Epidermal melanocyte (primary cell): ENCODE measurements at regions not wholly inside any gene's neighbourhood (a gene's known extent, or its start where the extent isn't known, plus 50 kb on each side); places are given as distances from the start of the nearest gene placed in this dataset.
"Not testable (repeated sequence)": the region's sequence is repeated elsewhere in the genome, so short reads cannot be mapped to it uniquely, and the experiment has no call there.

Source experiments
- DNase-seq: peaks from one replicate; pipeline ENCODE4 v3.0.0; 2011; ENCODE audit warnings: low spot score; ENCODE audit not compliant: insufficient read length

GRCh38 chr20:48384147-48384818 is 443.5 kb downstream of the PREX1 start:
- DNase-seq = no peak

GRCh38 chr20:48383252-48383651 is 444.5 kb downstream of the PREX1 start:
- DNase-seq = no peak

GRCh38 chr20:48382304-48382703 is 445.5 kb downstream of the PREX1 start:
- DNase-seq = no peak

- no peak for DNase-seq
These were observed 446.3 kb downstream of the PREX1 start for GRCh38 chr20:48381353-48382120.

GRCh38 chr20:48380661-48381060 is 447.1 kb downstream of the PREX1 start:
- DNase-seq = no peak

GRCh38 chr20:48378976-48379675 is 448.7 kb downstream of the PREX1 start:
- no peak for DNase-seq

GRCh38 chr20:48377940-48378339 is 449.9 kb downstream of the PREX1 start:
- no peak for DNase-seq

- DNase-seq = no peak
These were observed 452.0 kb downstream of the PREX1 start for GRCh38 chr20:48375804-48376203.

GRCh38 chr20:48374991-48375595 is 452.7 kb downstream of the PREX1 start:
- no peak for DNase-seq

GRCh38 chr20:48374031-48374907 is 453.5 kb downstream of the PREX1 start:
- not testable (repeated sequence) for DNase-seq

GRCh38 chr20:48373555-48373934 is 454.3 kb downstream of the PREX1 start:
- no peak for DNase-seq

- not testable (repeated sequence) for DNase-seq
These were observed 454.8 kb downstream of the PREX1 start for GRCh38 chr20:48372851-48373554.

GRCh38 chr20:48371211-48371610 is 456.6 kb downstream of the PREX1 start:
- no peak for DNase-seq

GRCh38 chr20:48368580-48369021 is 459.2 kb downstream of the PREX1 start:
- not testable (repeated sequence) for DNase-seq

GRCh38 chr20:48367541-48368358 is 460.0 kb downstream of the PREX1 start:
- DNase-seq = not testable (repeated sequence)

- DNase-seq = no peak
These were observed 461.6 kb downstream of the PREX1 start for GRCh38 chr20:48366230-48366629.

- DNase-seq = no peak
These were observed 462.9 kb downstream of the PREX1 start for GRCh38 chr20:48364688-48365421.

- no peak for DNase-seq
These were observed 463.7 kb downstream of the PREX1 start for GRCh38 chr20:48364055-48364454.
